ENCODE measurements at regions not wholly inside any gene's neighbourhood (a gene's known extent, or its start where the extent isn't known, plus 50 kb on each side); places are given as distances from the start of the nearest gene placed in this dataset.
"Not testable (repeated sequence)": the region's sequence is repeated elsewhere in the genome, so short reads cannot be mapped to it uniquely, and the experiment has no call there.

- in situ Hi-C loops (cut with HindIII; ENCODE audit: low sequenced_read_pairs), result no loop called here
- TF ChIP-seq CTCF (IDR thresholded peaks at IDR 0.05; ENCODE audit: low read depth, low read length, missing control alignments), result no peak
- DNase-seq (ENCODE audit: low read depth), result no peak
- no peak overlapping the region for H3K4me3 ChIP-seq (ENCODE audit: low read depth, low read length)
Measured at GRCh38 chr4:85039526-85039925, 73.0 kb upstream of the WDFY3 start.

- in situ Hi-C loops (cut with HindIII; ENCODE audit: low sequenced_read_pairs); DNase-seq (ENCODE audit: low read depth); H3K4me3 ChIP-seq (ENCODE audit: low read depth, low read length): not testable (repeated sequence)
Measured at GRCh38 chr4:85043812-85044496, 77.5 kb upstream of the WDFY3 start.

- no peak for TF ChIP-seq CTCF (IDR thresholded peaks at IDR 0.05; ENCODE audit: low read depth, low read length, missing control alignments)
- no peak for DNase-seq (ENCODE audit: low read depth)
- in situ Hi-C loops (cut with HindIII; ENCODE audit: low sequenced_read_pairs), result no loop called here
- no peak overlapping the region for H3K4me3 ChIP-seq (ENCODE audit: low read depth, low read length)
Measured at GRCh38 chr4:85050736-85051135, 84.2 kb upstream of the WDFY3 start.

GRCh38 chr4:85051526-85051925, 85.0 kb upstream of the WDFY3 start:
- in situ Hi-C loops (cut with HindIII; ENCODE audit: low sequenced_read_pairs), result no loop called here
- DNase-seq (ENCODE audit: low read depth), result no peak
- TF ChIP-seq CTCF (IDR thresholded peaks at IDR 0.05; ENCODE audit: low read depth, low read length, missing control alignments), result no peak
- no peak overlapping the region for H3K4me3 ChIP-seq (ENCODE audit: low read depth, low read length)

GRCh38 chr4:85054925-85055324, 88.4 kb upstream of the WDFY3 start:
- H3K4me3 ChIP-seq (ENCODE audit: low read depth, low read length); DNase-seq (ENCODE audit: low read depth); in situ Hi-C loops (cut with HindIII; ENCODE audit: low sequenced_read_pairs): not testable (repeated sequence)

GRCh38 chr4:85058551-85058950, 92.1 kb upstream of the WDFY3 start:
- TF ChIP-seq CTCF (IDR thresholded peaks at IDR 0.05; ENCODE audit: low read depth, low read length, missing control alignments), result no peak
- H3K4me3 ChIP-seq (ENCODE audit: low read depth, low read length), result no peak overlapping the region
- DNase-seq (ENCODE audit: low read depth), result no peak
- in situ Hi-C loops (cut with HindIII; ENCODE audit: low sequenced_read_pairs), result no loop called here

- no peak for DNase-seq (ENCODE audit: low read depth)
- H3K4me3 ChIP-seq (ENCODE audit: low read depth, low read length), result no peak overlapping the region
- no peak for TF ChIP-seq CTCF (IDR thresholded peaks at IDR 0.05; ENCODE audit: low read depth, low read length, missing control alignments)
- in situ Hi-C loops (cut with HindIII; ENCODE audit: low sequenced_read_pairs), result no loop called here
Measured at GRCh38 chr4:85061974-85062373, 95.5 kb upstream of the WDFY3 start.

GRCh38 chr4:85062466-85062865, 96.0 kb upstream of the WDFY3 start:
- TF ChIP-seq CTCF (IDR thresholded peaks at IDR 0.05; ENCODE audit: low read depth, low read length, missing control alignments), result no peak
- in situ Hi-C loops (cut with HindIII; ENCODE audit: low sequenced_read_pairs), result no loop called here
- H3K4me3 ChIP-seq (ENCODE audit: low read depth, low read length), result no peak overlapping the region
- DNase-seq (ENCODE audit: low read depth), result no peak
